ENCODE measurements at regions not wholly inside any gene's neighbourhood (a gene's known extent, or its start where the extent isn't known, plus 50 kb on each side); places are given as distances from the start of the nearest gene placed in this dataset.

GRCh38 chr12:33669349-33669748 lies 229.7 kb upstream of the SYT10 start:
- no peak for TF ChIP-seq CTCF (IDR thresholded peaks at IDR 0.05; ENCODE audit: poor library complexity)
- TF ChIP-seq EZH2 (IDR thresholded peaks at IDR 0.05; ENCODE audit: borderline replicate concordance), result no peak
- TF ChIP-seq EZH2phosphoT487 (IDR thresholded peaks at IDR 0.05; ENCODE audit: low read depth, severe bottlenecking, unreplicated experiment), result no peak
